ENCODE measurements at regions not wholly inside any gene's neighbourhood (a gene's known extent, or its start where the extent isn't known, plus 50 kb on each side); places are given as distances from the start of the nearest gene placed in this dataset.

DNA sequence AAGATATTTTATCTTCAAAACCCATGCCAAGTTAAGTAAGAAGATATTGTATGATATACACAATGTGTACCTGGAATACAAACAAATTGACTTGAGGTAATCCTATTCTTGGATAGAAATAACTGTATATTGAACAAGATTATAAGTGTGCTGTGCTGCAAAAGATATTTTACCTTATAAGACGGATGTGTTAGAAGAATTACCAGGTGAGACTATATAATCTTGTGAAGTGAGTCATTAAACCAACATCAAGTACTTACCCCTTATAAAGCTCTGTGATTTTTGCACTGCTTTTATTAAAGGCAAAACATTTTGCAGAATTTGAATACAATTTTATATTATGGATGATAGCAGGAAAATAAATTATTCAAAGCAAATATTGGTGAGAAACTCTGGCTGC is 570.0 kb downstream of the MMUT start:
- DNase-seq: no peak

GRCh38 chr6:48891308-48891707 is 571.7 kb downstream of the MMUT start:
- DNase-seq: no peak

DNA sequence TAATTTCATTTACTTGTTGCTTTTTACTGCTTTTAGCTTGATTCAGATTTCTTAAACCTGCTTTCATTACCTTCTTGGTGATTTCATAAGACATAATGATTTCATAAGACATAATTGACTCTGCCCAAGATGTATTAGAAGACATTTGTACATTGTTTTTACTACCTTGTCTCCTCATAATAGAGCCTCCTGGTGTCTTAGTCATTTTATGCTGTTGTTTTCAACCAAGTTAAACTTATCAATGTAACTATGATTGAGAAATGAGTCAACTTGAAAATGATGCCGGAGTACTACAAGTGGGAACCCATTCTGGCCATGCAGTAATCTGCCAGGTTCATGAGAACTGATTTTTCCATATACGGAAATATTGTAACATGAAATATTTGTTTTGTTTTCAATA is 573.6 kb downstream of the MMUT start:
- DNase-seq: no peak

GRCh38 chr6:48883116-48883515 is 579.9 kb downstream of the MMUT start:
- no peak for DNase-seq

DNA sequence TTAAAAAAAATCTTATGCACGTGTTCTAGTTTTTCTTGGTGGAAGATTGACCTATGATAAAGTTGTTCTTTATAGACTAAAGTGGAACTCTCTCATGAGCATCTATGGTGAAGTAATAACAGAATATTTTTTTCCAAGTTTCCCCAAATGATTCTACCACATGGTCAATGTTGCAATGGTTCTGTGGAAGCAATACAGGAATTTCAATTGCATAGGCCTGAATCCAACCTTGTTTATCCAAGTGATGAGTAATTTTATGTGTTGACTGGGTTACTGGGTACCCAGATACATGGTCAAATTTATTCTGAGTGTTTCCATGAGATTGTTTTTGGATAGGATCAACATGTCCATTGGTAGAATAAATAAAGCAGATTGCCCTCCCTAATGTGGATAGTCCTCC is 581.5 kb downstream of the MMUT start:
- no peak for DNase-seq

- DNase-seq: no peak
Observed at GRCh38 chr6:48869595-48869994, 593.5 kb downstream of the MMUT start.

DNA sequence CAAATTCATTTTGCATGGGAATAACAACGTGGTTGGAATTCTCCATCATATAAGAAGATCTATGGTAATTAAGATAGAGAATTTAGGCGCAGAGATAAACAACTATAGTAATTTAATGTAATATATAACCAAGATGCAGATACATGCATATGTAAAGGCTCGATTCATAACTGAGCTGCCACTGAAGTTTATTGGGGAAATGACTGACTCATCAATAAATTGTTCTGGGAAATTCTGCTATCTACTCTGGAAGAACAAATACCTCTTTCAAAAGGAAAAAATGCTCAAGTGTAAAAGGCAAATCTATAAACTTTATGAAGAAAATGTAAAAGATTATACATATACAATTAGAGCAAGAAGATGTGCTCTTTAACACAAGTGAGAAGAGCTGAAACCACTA is 596.4 kb downstream of the MMUT start:
- DNase-seq: no peak

DNA sequence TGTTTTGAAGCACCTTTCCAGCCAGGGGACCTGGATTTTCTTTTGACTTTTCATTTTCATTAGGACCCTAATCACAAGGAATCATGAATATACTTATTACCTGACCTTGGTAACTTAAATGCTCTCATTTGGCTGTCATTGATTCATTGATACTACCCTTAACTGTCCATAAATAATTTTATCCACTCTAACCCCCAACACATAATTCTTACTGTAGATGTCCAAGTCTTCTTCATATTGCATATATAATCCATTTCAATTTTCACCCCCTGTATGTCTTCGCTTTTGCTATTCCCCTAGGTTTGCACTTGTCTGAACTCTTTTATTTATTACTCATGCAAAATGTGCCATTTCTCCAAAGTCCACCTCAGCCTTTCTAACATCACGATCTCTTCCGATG is 602.9 kb downstream of the MMUT start:
- DNase-seq: no peak

GRCh38 chr6:48859562-48860123 is 603.4 kb downstream of the MMUT start:
- peak; percentile 8 for DNase-seq

DNA sequence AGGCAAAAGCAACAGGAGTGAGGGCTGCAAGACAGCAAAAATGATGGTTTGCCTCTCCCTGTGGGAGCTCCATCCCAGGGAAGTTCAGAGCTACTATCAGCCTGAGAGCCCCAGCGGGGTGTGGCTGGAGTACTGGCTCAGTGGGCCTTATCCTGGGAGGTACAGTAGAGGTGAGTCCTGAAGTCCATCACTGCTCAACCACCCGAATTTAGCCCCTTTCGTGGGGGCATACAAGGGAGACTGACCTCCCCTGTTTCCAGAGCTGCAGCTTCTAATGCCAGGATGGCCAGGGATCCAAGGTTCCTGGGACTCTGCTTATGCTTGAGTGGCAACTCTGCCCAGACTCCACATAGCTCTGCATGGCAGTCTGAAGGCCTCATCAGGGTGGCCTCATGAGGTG is 617.8 kb downstream of the MMUT start:
- DNase-seq: no peak

- DNase-seq: no peak
Observed at GRCh38 chr6:48844696-48845095, 618.4 kb downstream of the MMUT start.

GRCh38 chr6:48840896-48841295 is 622.2 kb downstream of the MMUT start:
- no peak for DNase-seq

GRCh38 chr6:48839206-48839605 is 623.8 kb downstream of the MMUT start:
- no peak for DNase-seq

DNA sequence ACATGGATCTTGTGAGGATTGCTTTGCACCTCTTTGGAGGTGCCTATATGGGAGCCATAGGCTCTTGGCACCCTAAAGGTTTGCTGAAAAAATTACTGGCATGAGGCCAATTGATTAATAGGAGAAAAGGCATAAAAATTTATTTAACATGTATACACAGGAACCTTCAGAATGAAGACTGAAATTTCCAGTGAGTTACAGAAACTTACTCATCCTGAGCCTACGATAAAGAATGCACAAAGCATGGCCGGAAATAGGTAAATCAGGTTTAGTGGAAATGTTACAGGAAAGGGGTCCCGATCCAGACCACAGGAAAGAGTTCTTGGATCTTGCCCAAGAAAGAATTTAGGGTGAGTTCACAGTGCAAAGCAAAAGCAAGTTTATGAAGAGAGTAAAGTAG is 625.3 kb downstream of the MMUT start:
- no peak for DNase-seq

- no peak for DNase-seq
Observed at GRCh38 chr6:48835421-48835958, 627.6 kb downstream of the MMUT start.

DNA sequence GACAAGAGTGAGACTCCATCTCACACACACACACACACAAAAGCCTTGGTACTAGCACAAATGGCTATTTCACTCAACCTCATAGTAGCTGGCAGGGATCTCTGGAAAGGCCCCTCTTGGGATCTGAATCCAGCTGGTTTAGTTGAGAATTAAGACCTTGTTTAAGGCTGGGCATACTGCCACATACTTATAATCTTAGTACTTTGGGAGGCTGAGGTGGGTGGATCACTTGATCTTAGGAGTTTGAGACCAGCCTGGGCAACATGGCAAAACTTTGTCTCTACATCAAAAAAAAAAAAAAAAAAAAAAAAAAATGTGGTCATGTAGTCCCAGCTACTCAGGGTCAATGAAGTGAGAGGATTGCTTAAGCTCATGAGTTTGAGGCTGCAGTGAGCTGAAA is 628.3 kb downstream of the MMUT start:
- no peak for DNase-seq

DNA sequence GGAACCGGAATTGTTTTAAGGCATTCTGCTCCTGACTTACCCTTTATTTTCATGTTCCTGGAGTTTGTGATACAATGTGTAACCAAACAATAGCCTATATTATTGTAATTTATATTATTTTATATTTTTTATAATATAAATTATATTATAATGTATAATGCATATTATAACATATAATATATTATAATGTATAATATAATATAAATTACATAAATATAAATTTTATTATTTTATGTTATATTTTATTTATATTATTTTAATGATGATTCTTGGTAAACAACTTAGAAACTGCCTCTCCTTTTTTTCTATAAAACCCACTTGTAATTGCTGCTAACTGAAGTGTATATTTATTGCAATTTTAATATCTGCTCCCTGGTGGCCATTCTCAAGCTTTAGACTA is 629.1 kb downstream of the MMUT start:
- no peak for DNase-seq

DNA sequence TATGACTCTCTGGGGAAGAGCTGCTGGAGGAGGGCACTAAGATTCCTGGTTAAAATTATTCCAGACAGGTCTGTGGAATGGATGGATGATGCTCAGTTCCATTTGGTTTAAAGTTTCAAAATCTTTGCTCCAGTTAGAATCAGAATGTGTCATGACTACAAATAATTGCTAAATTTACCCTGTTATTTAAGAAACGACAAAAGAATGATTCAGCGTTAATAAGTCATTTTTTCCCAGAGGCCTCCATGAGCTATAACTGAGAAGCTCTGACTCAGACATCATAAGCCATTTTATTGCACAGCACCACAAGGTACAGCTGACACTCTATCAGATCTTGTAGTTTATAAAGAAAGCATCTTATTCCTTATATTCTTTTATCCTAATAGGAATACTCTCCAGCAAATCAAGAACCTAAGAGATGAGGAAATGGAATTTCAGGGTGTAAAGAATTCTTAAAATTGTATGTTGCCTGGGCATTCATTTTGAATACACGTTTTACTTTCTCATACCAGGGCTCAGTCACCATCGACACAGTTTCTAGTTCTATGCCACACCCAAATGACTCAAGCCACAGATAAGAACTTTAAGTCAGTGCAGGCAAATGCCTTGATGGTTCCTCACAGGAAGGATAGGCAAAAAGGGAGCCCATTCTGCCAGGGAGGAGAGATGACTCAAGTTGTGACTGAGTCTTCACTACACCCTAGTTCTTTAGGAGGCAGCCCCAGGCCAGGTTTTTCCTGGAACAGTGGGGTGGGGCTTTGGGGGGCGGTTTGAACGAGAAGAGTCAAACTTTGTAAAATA is 636.0 kb downstream of the MMUT start:
- DNase-seq: no peak

DNA sequence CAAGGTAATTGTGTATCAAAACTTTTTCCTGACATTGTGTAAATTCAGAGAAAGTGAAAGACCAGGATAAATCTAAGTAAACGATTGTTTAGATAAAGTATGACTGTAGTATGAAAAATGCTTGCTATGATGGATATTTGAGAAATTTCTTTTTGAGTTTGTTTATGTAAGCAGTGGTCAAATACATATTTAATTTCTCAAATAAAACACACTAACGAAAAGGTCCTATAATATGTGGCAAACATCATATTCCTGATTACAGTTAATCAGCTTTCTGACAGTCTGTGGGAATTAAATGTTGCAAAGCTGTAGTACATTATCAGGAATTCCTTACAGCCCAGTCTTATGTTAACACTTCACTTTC is 636.9 kb downstream of the MMUT start:
- no peak for DNase-seq

GRCh38 chr6:48825501-48826151 is 637.4 kb downstream of the MMUT start:
- no peak for DNase-seq

GRCh38 chr6:48818052-48818412 is 645.0 kb downstream of the MMUT start:
- DNase-seq: no peak

- DNase-seq: no peak
Observed at GRCh38 chr6:48817333-48818051, 645.6 kb downstream of the MMUT start.

DNA sequence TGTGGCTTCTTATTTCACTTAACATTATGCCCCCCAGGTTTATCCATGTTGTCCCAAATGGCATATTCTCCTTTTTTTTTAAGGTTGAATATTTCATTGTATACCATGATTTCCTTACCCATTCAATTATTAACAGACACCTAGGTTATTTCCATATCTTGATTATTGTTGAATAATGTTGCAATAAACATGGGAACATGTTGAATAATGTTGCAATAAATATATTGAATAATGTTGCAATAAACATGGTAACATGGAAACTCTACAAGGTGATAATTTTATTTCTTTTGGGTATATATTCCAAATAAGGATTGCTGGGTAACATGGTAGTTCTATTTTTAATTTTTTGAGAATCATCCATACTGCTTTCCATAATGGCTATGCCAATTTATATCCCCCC is 648.1 kb downstream of the MMUT start:
- no peak for DNase-seq

- no peak for DNase-seq
Observed at GRCh38 chr6:48813836-48814235, 649.2 kb downstream of the MMUT start.
